ENCODE measurements at regions not wholly inside any gene's neighbourhood (a gene's known extent, or its start where the extent isn't known, plus 50 kb on each side); places are given as distances from the start of the nearest gene placed in this dataset.

DNA sequence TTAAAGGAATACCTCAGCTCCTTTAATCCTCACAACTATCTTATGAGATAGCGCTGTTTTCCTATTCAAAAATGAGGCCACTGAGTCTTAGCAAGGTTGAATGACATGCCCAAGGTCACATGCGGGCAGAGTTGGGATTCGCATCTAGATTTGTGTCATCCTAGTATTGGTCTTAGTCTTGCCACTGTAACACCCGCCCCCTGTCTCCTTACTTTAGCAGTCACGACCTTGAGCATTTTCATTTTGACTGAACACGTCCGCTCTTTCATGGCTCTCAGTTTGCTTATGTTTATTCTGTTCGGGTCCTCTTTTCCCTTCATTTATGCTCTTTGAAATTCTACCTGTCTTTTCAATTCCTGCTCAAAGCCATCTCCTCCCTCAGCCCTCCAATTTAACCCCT, 112.5 kb upstream of the CADPS start:
- no peak overlapping the region for H3K27ac ChIP-seq (ENCODE audit: low read depth in 1 of 2, low read length in 2 of 2)
- H3K27me3 ChIP-seq (ENCODE audit: control insufficient read depth in 2 of 2, insufficient read depth in 2 of 2, low read length in 2 of 2): no peaks in the 10 kb centered on the region
- peaks cover 2 to 6% (median 3%) of the 10 kb centered on the region in 7 donors for H3K9me3 Mint-ChIP-seq
- no peaks in the 10 kb centered on the region for H3K4me1 Mint-ChIP-seq
- H3K36me3 ChIP-seq (replicated peaks in 1 of 2; ENCODE audit: control insufficient read depth in 1 of 2, insufficient read depth in 2 of 2, low read length in 2 of 2): no peaks in the 10 kb centered on the region
- no peaks in the 10 kb centered on the region for H3K4me1 ChIP-seq (ENCODE audit: control insufficient read depth in 1 of 2, insufficient read depth in 2 of 2, low read length in 2 of 2)
- H2AFZ ChIP-seq (ENCODE audit: insufficient read depth, low read depth, low read length, poor library complexity, severe bottlenecking): no peak overlapping the region
- H3K4me2 ChIP-seq (replicated peaks; ENCODE audit: extremely low read depth, low read length, poor library complexity, severe bottlenecking): no peak overlapping the region
- DNase-seq: no peak
- intact Hi-C loops (cut with micrococcal nuclease): no loop called here
- H3K27ac Mint-ChIP-seq: no peak overlapping the region
- TF ChIP-seq CTCF (IDR thresholded peaks at IDR 0.05): no peak
- WGBS (ENCODE audit: insufficient coverage): 95% methylated on average over 8 of the region's 8 CpGs
- H3K36me3 Mint-ChIP-seq: no peaks in the 10 kb centered on the region
- peaks cover 0 to 3% (median 0%) of the 10 kb centered on the region in 3 donors for H3K27me3 Mint-ChIP-seq (ENCODE audit: low read depth in 3 of 3)
- no peak overlapping the region for H3K9ac ChIP-seq (ENCODE audit: insufficient read depth, low read length, poor library complexity, severe bottlenecking)
- H3K9me3 ChIP-seq (replicated peaks in 1 of 2; ENCODE audit: control insufficient read depth in 1 of 2, insufficient read depth in 1 of 2, low read length in 2 of 2): no peaks in the 10 kb centered on the region
- no peaks in the 10 kb centered on the region for H4K20me1 ChIP-seq (ENCODE audit: insufficient read depth, low read length)
- no peaks in the 10 kb centered on the region for H3K79me2 ChIP-seq (ENCODE audit: insufficient read depth, low read length)
- H3K4me3 ChIP-seq (replicated peaks in 1 of 3; ENCODE audit: low read depth in 2 of 3, low read length in 3 of 3): no peak overlapping the region
- no peak overlapping the region for H3K4me3 Mint-ChIP-seq

- no peak overlapping the region for H3K4me2 ChIP-seq (replicated peaks; ENCODE audit: extremely low read depth, low read length, poor library complexity, severe bottlenecking)
- H2AFZ ChIP-seq (ENCODE audit: insufficient read depth, low read depth, low read length, poor library complexity, severe bottlenecking): no peak overlapping the region
- H4K20me1 ChIP-seq (ENCODE audit: insufficient read depth, low read length): no peaks in the 10 kb centered on the region
- no peaks in the 10 kb centered on the region for H3K27me3 ChIP-seq (ENCODE audit: control insufficient read depth in 2 of 2, insufficient read depth in 2 of 2, low read length in 2 of 2)
- no peaks in the 10 kb centered on the region for H3K36me3 Mint-ChIP-seq
- intact Hi-C loops (cut with micrococcal nuclease): no loop called here
- WGBS (ENCODE audit: insufficient coverage): 83% methylated on average over 1 of the region's 4 CpGs
- H3K9me3 ChIP-seq (replicated peaks in 1 of 2; ENCODE audit: control insufficient read depth in 1 of 2, insufficient read depth in 1 of 2, low read length in 2 of 2): no peaks in the 10 kb centered on the region
- H3K36me3 ChIP-seq (replicated peaks in 1 of 2; ENCODE audit: control insufficient read depth in 1 of 2, insufficient read depth in 2 of 2, low read length in 2 of 2): no peaks in the 10 kb centered on the region
- H3K4me3 ChIP-seq (replicated peaks in 1 of 3; ENCODE audit: low read depth in 2 of 3, low read length in 3 of 3): no peak overlapping the region
- H3K4me1 ChIP-seq (ENCODE audit: control insufficient read depth in 1 of 2, insufficient read depth in 2 of 2, low read length in 2 of 2): no peaks in the 10 kb centered on the region
- no peak overlapping the region for H3K27ac Mint-ChIP-seq
- H3K4me3 Mint-ChIP-seq: no peak overlapping the region
- peaks cover 0 to 7% (median 4%) of the 10 kb centered on the region in 7 donors for H3K9me3 Mint-ChIP-seq
- H3K79me2 ChIP-seq (ENCODE audit: insufficient read depth, low read length): no peaks in the 10 kb centered on the region
- TF ChIP-seq CTCF (IDR thresholded peaks at IDR 0.05): no peak
- no peak overlapping the region for H3K9ac ChIP-seq (ENCODE audit: insufficient read depth, low read length, poor library complexity, severe bottlenecking)
- no peak overlapping the region for H3K27ac ChIP-seq (ENCODE audit: low read depth in 1 of 2, low read length in 2 of 2)
- no peak for DNase-seq
- peaks cover 0 to 3% (median 0%) of the 10 kb centered on the region in 3 donors for H3K27me3 Mint-ChIP-seq (ENCODE audit: low read depth in 3 of 3)
- H3K4me1 Mint-ChIP-seq: no peaks in the 10 kb centered on the region
Measured at GRCh38 chr3:62990704-62991413, 115.6 kb upstream of the CADPS start.

Measured in CD14-positive monocyte (primary cell).